ENCODE measurements at regions not wholly inside any gene's neighbourhood (a gene's known extent, or its start where the extent isn't known, plus 50 kb on each side); places are given as distances from the start of the nearest gene placed in this dataset.

DNA sequence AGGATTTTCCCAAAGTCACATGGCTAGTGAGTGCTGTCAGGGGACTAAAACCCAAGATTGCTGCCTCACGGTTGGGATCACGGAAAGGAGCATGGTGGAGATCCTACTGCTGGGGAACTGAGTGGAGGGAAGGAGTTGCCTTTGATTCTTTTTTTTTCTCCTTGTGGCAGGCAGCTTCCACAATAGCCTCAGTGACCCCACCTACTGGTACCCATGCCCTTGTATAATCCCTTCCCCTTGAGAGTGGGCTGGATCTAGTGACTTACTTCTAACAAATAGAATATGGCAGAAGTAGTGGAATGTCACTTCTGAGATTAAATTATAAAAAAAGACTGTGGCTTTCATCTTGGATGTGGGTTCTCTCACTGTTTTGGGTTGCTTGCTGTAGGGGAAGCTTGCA lies 135.7 kb downstream of the DICER1 start:
- H3K9me3 ChIP-seq: no peaks in the 10 kb centered on the region
- no peak overlapping the region for H3K4me3 ChIP-seq
- no peaks in the 10 kb centered on the region for H3K4me1 ChIP-seq
- no peak for DNase-seq
- no peaks in the 10 kb centered on the region for H3K27me3 ChIP-seq
- no peaks in the 10 kb centered on the region for H3K36me3 ChIP-seq (ENCODE audit: low read depth, missing control alignments)
- intact Hi-C loops (cut with DNase I; ENCODE audit: low total_unique reads): no loop called here
- no peak for TF ChIP-seq POLR2A (IDR thresholded peaks at IDR 0.05)
- TF ChIP-seq, protein P1, sequence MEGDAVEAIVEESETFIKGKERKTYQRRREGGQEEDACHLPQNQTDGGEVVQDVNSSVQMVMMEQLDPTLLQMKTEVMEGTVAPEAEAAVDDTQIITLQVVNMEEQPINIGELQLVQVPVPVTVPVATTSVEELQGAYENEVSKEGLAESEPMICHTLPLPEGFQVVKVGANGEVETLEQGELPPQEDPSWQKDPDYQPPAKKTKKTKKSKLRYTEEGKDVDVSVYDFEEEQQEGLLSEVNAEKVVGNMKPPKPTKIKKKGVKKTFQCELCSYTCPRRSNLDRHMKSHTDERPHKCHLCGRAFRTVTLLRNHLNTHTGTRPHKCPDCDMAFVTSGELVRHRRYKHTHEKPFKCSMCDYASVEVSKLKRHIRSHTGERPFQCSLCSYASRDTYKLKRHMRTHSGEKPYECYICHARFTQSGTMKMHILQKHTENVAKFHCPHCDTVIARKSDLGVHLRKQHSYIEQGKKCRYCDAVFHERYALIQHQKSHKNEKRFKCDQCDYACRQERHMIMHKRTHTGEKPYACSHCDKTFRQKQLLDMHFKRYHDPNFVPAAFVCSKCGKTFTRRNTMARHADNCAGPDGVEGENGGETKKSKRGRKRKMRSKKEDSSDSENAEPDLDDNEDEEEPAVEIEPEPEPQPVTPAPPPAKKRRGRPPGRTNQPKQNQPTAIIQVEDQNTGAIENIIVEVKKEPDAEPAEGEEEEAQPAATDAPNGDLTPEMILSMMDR (IDR thresholded peaks at IDR 0.05): no peak
- H3K27ac ChIP-seq: no peak overlapping the region
- 78 to 96% methylated on average over 2 of the region's 2 CpGs for WGBS, 2 donors

DNA sequence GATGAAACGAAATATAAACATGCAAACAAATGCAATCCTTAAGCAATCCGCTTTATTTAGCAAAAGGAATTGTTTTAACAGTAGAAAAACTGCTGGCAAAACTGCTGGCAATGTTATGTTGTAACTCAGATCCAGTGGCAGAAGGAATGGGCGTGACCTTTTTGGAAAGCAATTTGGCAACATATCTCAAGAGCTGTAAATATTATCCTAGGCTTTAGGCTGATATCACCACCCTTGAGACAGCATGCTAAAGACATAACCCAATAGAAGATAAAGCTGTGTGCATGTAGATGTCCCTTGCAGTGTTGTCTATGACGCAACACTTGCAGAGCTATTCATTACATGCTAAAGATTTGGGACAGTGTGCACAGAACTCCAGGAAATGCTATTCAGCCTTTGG lies 138.5 kb downstream of the DICER1 start:
- DNase-seq: no peak
- no peaks in the 10 kb centered on the region for H3K9me3 ChIP-seq
- no peaks in the 10 kb centered on the region for H3K4me1 ChIP-seq
- no peak overlapping the region for H3K4me3 ChIP-seq
- H3K36me3 ChIP-seq (ENCODE audit: low read depth, missing control alignments): no peaks in the 10 kb centered on the region
- no peak for TF ChIP-seq POLR2A (IDR thresholded peaks at IDR 0.05)
- TF ChIP-seq, protein P1 (IDR thresholded peaks at IDR 0.05): no peak
- 74 to 76% methylated on average over 4 of the region's 4 CpGs for WGBS, 2 donors
- no peak overlapping the region for H3K27ac ChIP-seq
- intact Hi-C loops (cut with DNase I; ENCODE audit: low total_unique reads): no loop called here
- no peaks in the 10 kb centered on the region for H3K27me3 ChIP-seq

DNA sequence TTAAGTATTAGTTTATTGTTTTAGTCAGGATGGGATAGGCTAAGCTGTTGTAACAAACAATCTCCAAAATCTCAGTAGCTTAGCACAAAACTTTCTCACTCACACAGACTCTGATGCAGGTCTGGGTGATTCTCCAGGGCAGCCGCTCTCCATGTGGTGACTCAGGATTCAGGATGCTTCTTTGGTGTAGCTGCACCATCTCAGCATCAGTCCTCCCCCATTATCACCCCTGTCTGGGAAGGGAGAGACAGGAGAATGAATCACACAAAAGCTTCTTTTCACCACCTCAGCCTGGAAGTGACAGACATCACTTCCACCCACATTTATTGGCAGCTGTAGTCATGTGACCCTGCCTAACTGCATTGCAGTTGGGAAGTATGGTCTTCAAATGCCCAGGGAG lies 142.3 kb downstream of the DICER1 start:
- Histone ChIP-seq H3K27ac (no peak overlapping the region), H3K36me3 (ENCODE audit: low read depth, missing control alignments) (no peaks in the 10 kb centered on the region), H3K4me1 (no peaks in the 10 kb centered on the region), H3K4me3 (no peak overlapping the region), H3K9me3 (no peaks in the 10 kb centered on the region), H3K27me3 (no peaks in the 10 kb centered on the region)
- intact Hi-C loops (cut with DNase I; ENCODE audit: low total_unique reads): no loop called here
- TF ChIP-seq, protein P1 (IDR thresholded peaks at IDR 0.05): no peak
- TF ChIP-seq POLR2A (IDR thresholded peaks at IDR 0.05): no peak
- no peak for DNase-seq
- WGBS, 2 donors: 83 to 92% methylated on average over 1 of the region's 1 CpG

DNA sequence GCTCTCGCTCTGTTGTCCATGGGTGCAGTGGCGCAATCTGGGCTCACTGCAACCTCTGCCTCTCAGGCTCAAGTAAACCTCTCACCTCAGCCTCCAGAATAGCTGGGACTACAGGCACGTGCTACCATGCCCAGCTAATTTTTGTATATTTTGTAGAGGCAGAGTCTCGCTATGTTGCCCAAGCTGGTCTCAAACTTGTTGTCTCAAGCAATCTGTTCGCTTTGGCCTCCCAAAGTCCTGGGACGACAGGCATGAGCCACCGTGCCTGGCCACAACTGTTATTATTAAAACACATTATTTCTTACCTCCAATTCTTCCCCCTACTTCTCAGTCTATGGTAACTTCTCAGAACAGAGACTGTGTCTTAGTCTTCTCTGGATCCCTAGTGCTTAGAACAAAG lies 143.3 kb downstream of the DICER1 start:
- TF ChIP-seq, protein P1 (IDR thresholded peaks at IDR 0.05): no peak
- TF ChIP-seq POLR2A (IDR thresholded peaks at IDR 0.05): no peak
- Histone ChIP-seq H3K27ac (no peak overlapping the region), H3K27me3 (no peaks in the 10 kb centered on the region), H3K4me3 (no peak overlapping the region), H3K36me3 (ENCODE audit: low read depth, missing control alignments) (no peaks in the 10 kb centered on the region), H3K9me3 (no peaks in the 10 kb centered on the region), H3K4me1 (no peaks in the 10 kb centered on the region)
- DNase-seq: no peak
- WGBS, 2 donors: 95 to 96% methylated on average over 7 of the region's 7 CpGs
- intact Hi-C loops (cut with DNase I; ENCODE audit: low total_unique reads): no loop called here

DNA sequence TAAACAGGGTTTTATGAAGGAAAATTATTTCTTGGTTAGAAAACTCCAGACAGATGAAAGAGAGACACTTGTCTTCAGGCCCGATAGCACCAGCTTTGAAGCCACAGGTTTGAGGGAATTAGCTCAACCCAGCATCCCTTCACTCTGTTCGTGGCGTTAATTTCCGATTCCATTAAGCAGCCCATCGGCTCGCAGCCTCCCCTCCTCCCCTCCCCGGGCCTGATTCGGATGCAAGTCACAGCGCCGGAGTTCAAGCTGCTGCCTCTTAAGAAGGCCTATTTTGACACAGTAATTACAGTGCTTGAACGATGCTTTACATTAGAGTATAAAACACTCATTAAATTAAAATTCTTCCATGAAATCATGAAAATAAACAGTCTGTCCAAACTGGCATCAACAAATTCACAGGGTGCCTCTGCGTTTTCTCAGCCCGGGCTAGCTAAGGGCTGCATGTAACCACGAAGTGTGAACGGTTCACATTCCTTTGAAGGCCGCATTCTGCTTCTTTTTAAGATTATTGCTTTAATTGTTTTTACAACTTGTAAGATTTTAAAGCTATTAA lies 145.8 kb downstream of the DICER1 start:
- H3K4me3 ChIP-seq: no peak overlapping the region
- TF ChIP-seq, protein P1 (IDR thresholded peaks at IDR 0.05): no peak
- TF ChIP-seq POLR2A (IDR thresholded peaks at IDR 0.05): no peak
- H3K36me3 ChIP-seq (ENCODE audit: low read depth, missing control alignments): no peaks in the 10 kb centered on the region
- H3K9me3 ChIP-seq: no peaks in the 10 kb centered on the region
- H3K4me1 ChIP-seq: no peaks in the 10 kb centered on the region
- intact Hi-C loops (cut with DNase I; ENCODE audit: low total_unique reads): no loop called here
- no peak for DNase-seq
- WGBS, 2 donors: 51 to 54% methylated on average over 16 of the region's 16 CpGs
- H3K27me3 ChIP-seq: no peaks in the 10 kb centered on the region
- no peak overlapping the region for H3K27ac ChIP-seq
